HFF-Myc (cell line): ENCODE measurements at regions not wholly inside any gene's neighbourhood (a gene's known extent, or its start where the extent isn't known, plus 50 kb on each side); places are given as distances from the start of the nearest gene placed in this dataset.

Experiments used
- DNase-seq: peaks from one replicate; pipeline ENCODE4 v3.0.0-alpha.2; 2011; ENCODE audit warnings: low read depth; ENCODE audit errors: extremely low read depth
- H3K4me3 ChIP-seq: replicated peaks from 2 replicates; pipeline ENCODE4 v1.5.1; 2011; ENCODE audit warnings: low read depth, mild to moderate bottlenecking, control low read depth, low read length
- TF ChIP-seq, protein P1 (sequence below): IDR thresholded peaks from 2 replicates; pipeline ENCODE4 v1.5.1; 2012; ENCODE audit warnings: mild to moderate bottlenecking, low read depth, low read length, control low read depth; ENCODE audit errors: missing control alignments

DNA sequence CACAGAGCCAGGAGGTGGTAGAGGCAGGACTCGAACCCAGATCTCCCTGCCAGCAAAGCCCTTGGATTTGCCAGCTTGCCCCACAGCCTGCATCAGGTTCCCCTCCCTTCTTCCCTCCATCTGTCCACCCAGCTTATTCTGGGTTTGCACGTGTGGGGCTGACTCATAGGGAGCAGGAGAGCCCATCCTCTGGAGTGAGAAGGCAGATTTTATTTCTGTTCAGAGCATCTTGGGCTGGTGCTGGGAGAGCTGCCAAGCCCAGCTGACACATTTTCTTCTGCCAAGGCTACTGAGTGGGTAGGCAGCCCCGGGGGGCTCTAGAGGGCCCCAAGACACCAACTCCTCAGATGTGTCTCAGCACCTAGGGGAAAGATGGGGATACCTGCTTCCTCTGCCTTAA lies 106.3 kb upstream of the CRHR1 start:
- H3K4me3 ChIP-seq, result no peak overlapping the region
- DNase-seq, result peak; percentile 5
- TF ChIP-seq, protein P1, sequence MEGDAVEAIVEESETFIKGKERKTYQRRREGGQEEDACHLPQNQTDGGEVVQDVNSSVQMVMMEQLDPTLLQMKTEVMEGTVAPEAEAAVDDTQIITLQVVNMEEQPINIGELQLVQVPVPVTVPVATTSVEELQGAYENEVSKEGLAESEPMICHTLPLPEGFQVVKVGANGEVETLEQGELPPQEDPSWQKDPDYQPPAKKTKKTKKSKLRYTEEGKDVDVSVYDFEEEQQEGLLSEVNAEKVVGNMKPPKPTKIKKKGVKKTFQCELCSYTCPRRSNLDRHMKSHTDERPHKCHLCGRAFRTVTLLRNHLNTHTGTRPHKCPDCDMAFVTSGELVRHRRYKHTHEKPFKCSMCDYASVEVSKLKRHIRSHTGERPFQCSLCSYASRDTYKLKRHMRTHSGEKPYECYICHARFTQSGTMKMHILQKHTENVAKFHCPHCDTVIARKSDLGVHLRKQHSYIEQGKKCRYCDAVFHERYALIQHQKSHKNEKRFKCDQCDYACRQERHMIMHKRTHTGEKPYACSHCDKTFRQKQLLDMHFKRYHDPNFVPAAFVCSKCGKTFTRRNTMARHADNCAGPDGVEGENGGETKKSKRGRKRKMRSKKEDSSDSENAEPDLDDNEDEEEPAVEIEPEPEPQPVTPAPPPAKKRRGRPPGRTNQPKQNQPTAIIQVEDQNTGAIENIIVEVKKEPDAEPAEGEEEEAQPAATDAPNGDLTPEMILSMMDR, result no peak

DNA sequence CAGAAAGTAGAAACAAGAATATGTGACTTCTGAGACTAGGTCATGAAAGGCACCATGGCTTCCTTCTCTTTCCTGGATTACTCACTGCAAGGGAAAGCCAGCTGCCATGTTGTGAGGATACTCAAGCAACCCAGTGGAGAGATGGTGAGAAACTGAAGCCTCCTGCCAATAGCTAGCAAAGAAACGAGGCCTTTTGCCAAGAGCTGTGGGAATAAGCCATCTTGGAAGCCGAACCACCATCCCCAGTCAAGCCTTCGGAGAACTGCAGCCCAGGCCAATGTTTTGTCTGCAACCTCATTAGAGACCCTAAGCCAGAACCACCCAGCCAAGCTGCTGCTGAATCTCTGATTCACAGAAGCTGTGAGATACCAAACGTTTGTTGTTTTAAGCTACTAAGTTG lies 104.7 kb upstream of the CRHR1 start:
- no peak overlapping the region for H3K4me3 ChIP-seq
- no peak for DNase-seq
- TF ChIP-seq, protein P1, result no peak

DNA sequence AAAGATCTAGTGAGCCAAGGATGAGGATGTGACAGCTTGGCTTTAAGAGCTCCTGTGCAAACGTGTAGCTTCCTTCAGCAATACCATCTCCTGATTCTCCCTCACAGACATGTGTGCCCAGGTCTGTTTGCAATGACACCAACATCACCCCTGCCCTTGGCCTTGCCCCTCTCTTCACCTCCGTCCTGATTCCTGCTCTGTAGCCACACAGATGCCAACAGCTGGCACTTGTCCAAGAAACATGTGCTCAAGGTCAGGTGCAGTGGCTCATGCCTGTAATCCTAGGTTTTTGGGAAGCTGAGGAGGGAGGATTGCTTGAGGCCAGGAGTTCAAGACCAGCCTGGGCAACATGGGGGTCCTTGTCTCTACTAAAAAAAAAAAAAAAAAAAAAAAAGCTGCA lies 103.8 kb upstream of the CRHR1 start:
- no peak for DNase-seq
- no peak overlapping the region for H3K4me3 ChIP-seq
- TF ChIP-seq, protein P1, result no peak

DNA sequence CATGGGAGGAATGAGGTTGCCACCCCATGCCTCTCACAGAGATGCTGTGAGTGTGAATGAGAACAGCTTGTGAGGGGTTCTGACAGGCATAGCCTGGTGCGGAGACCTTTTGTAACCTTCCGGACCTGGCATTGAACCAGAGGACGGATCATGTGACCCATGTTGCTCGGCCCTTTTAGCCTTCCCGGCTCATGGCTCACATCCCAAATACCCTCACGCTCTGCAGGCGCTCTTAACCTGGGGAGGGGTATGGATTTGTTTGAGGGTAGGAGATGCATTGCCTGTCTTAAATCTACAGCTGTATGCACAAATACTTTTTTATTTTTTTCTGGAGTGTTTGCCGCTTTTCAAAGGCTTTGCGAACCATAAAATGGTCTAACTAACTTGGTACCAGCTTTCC lies 102.4 kb upstream of the CRHR1 start:
- TF ChIP-seq, protein P1, result no peak
- H3K4me3 ChIP-seq, result no peak overlapping the region
- no peak for DNase-seq

DNA sequence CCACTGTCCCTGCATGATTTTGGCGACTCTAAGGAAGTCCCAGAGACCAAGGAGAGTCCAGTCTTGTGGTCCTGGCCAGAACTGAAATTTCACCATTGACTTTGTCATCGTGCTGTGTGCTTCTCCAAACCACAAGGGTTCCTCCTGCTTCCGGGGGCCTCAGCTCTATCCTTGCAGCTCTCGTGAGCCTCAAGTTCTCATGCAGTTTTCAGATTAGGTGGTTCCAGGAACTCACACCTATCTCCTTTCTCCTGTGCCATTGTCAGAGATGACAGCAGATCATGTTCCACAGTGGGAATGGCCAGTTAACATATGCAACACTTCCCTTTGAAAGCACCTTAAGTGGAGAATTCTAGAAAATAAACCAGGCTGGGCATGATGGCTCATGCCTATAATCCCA lies 97.9 kb upstream of the CRHR1 start:
- TF ChIP-seq, protein P1, result no peak
- no peak for DNase-seq
- H3K4me3 ChIP-seq, result no peak overlapping the region

DNA sequence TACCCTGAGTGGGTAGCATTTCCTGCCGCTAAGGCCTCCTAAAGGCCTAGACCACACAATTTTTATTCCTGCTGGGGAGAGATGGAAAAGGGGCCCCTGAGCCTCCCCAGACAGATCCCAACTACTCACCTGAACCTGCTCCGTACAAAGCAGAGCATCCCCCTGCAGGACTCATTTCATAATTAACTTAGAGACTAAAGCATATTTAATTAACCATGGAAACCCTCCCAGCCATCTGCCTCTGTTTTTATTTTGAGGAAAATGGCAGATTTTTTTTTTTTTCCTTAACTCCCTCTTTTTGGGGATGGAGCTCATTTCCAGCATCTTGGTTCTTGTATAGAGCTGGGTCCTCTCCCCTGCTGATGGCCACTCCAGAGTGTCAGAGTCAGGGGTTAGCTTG lies 96.5 kb upstream of the CRHR1 start:
- DNase-seq, result no peak
- TF ChIP-seq, protein P1, result no peak

DNA sequence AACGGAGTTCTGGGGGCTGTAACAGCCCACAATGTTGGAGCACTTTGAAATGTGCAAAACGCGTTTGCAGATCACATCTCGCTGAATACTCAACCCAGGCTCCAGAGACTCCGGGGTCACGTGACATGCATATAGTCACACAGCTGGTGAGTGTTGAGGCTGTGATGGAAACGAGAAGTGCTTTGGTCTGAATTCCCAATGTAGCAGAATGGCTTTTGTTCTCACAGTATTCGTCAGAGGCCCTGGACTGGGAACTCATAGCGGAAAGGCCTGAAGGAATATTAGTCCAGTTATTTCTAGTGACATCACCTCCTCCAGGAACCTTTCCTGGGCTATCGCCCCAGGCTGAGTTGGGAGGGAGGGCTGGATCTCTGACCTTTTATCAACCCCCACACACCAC lies 95.8 kb upstream of the CRHR1 start:
- DNase-seq, result no peak
- H3K4me3 ChIP-seq, result no peak overlapping the region
- TF ChIP-seq, protein P1, result no peak

More for the DNA sequence above, 96.5 kb upstream of the CRHR1 start:
- H3K4me3 ChIP-seq, result no peak overlapping the region
